ENCODE measurements at regions not wholly inside any gene's neighbourhood (a gene's known extent, or its start where the extent isn't known, plus 50 kb on each side); places are given as distances from the start of the nearest gene placed in this dataset.

DNA sequence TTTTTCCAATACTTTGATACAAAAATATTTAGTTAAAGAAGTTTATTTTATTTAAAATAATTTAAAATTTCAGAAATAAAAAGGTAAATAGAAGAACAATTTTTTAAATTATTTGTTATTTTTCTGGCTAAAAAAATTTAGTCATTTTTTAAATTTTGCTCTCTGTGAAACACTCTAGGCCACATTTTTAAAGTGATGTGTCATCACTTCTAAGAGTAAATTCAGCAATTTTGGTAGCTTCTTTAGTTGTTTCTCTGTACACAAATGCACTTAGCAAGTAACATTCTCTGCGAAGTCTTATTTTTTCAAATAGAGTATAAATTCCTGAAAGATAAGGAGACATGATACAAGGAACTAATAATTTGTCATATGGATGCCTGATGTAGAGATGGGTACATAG lies 760.0 kb upstream of the PRMT6 start:
- Mint-ChIP-seq H3K27ac (no peak overlapping the region), H3K36me3 (ENCODE audit: insufficient read depth in 1 of 3, low read depth in 3 of 3) (no peaks in the 10 kb centered on the region; a peak in 1 of 7 replicates), H3K27me3 (ENCODE audit: low read depth) (no peaks in the 10 kb centered on the region), H3K9me3 (peaks cover 0 to 2% of the 10 kb centered on the region in 2 experiments; a peak in 1 of 5 replicates), H3K4me1 (no peaks in the 10 kb centered on the region), H3K4me3 (no peak overlapping the region)
- Histone ChIP-seq H3K27ac (ENCODE audit: insufficient read length, low read depth, low read length) (no peak overlapping the region), H3K56ac (ENCODE audit: insufficient read length, low read depth, low read length) (no peak overlapping the region), H3K27me3 (ENCODE audit: insufficient read depth, low read length) (no peaks in the 10 kb centered on the region), H3K4ac (ENCODE audit: low read depth, low read length) (no peak overlapping the region), H3K4me1 (ENCODE audit: insufficient read depth, low read length) (no peaks in the 10 kb centered on the region), H4K5ac (ENCODE audit: insufficient read length, low read depth, low read length) (no peak overlapping the region), H3K9ac (ENCODE audit: extremely low read depth, insufficient read length, low read length) (no peak overlapping the region), H4K20me1 (ENCODE audit: control insufficient read depth, insufficient read depth, insufficient read length) (no peaks in the 10 kb centered on the region), H3K79me1 (ENCODE audit: insufficient read depth, low read depth, low read length, poor library complexity, severe bottlenecking) (no peaks in the 10 kb centered on the region), H4K91ac (ENCODE audit: insufficient read length, low read depth, low read length) (no peak overlapping the region), H2AFZ (ENCODE audit: low read length) (no peak overlapping the region), H2BK15ac (ENCODE audit: low read depth, low read length) (no peak overlapping the region), H4K8ac (replicated peaks; ENCODE audit: insufficient read length, low read depth, low read length) (no peak overlapping the region), H3K4me2 (ENCODE audit: insufficient read depth, insufficient read length, low read length) (no peak overlapping the region), H2BK120ac (ENCODE audit: low read depth, low read length, poor library complexity, severe bottlenecking) (no peak overlapping the region), H3K23ac (ENCODE audit: insufficient read length, low read depth, low read length) (no peak overlapping the region), H3K14ac (ENCODE audit: insufficient read depth, low read length) (no peak overlapping the region), H3K23me2 (ENCODE audit: insufficient read length, low read depth, low read length, poor library complexity, severe bottlenecking) (no peaks in the 10 kb centered on the region), H2BK12ac (ENCODE audit: insufficient read length, low read depth, low read length) (no peak overlapping the region), H2BK20ac (ENCODE audit: low read depth, low read length, poor library complexity, severe bottlenecking) (no peak overlapping the region), H3K79me2 (ENCODE audit: insufficient read depth, low read length) (no peaks in the 10 kb centered on the region), H3T11ph (ENCODE audit: low read length) (no peak overlapping the region), H2AK5ac (ENCODE audit: insufficient read length, low read length) (no peak overlapping the region), H2BK5ac (ENCODE audit: insufficient read length, low read length) (no peak overlapping the region), H3K18ac (ENCODE audit: insufficient read length, low read depth, low read length) (no peak overlapping the region), H3K9me3 (ENCODE audit: control insufficient read depth, low read depth, low read length) (no peaks in the 10 kb centered on the region)
- no peak for DNase-seq
- no CpG with 5 or more reads among the region's 1 CpG for WGBS (ENCODE audit: extremely low coverage, insufficient read length, low lambda C conversion rate)
- TF ChIP-seq, protein P1, sequence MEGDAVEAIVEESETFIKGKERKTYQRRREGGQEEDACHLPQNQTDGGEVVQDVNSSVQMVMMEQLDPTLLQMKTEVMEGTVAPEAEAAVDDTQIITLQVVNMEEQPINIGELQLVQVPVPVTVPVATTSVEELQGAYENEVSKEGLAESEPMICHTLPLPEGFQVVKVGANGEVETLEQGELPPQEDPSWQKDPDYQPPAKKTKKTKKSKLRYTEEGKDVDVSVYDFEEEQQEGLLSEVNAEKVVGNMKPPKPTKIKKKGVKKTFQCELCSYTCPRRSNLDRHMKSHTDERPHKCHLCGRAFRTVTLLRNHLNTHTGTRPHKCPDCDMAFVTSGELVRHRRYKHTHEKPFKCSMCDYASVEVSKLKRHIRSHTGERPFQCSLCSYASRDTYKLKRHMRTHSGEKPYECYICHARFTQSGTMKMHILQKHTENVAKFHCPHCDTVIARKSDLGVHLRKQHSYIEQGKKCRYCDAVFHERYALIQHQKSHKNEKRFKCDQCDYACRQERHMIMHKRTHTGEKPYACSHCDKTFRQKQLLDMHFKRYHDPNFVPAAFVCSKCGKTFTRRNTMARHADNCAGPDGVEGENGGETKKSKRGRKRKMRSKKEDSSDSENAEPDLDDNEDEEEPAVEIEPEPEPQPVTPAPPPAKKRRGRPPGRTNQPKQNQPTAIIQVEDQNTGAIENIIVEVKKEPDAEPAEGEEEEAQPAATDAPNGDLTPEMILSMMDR (conservative IDR thresholded peaks at IDR 0.05), result no peak

Measured in H9 (cell line).